ENCODE measurements at regions not wholly inside any gene's neighbourhood (a gene's known extent, or its start where the extent isn't known, plus 50 kb on each side); places are given as distances from the start of the nearest gene placed in this dataset.

DNA sequence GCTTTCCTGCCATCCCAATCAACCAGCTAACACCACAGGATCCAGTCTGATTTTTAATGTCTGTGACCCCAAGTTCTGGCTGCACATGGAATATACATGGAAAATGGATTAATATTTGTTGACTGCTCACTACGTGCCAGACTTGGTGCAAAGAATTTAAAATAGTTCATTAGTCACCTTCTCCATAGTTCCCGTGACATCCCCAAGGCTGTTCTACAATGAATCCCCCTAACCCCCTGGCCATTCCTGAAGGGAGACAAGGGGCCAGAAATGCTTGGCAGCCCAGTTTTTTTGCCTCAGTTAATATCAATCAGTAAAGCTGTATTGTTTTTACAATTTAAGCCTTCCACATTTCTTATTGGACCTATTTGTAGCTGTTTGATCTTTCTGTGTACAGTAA, 71.0 kb upstream of the ST3GAL5 start:
- no peak for TF ChIP-seq CEBPB (IDR thresholded peaks at IDR 0.05)
- no peak for TF ChIP-seq FOSL2 (IDR thresholded peaks at IDR 0.05)
- TF ChIP-seq FOSL2 (CRISPR knock-in tag; IDR thresholded peaks at IDR 0.05), result no peak
- TF ChIP-seq, protein P1, sequence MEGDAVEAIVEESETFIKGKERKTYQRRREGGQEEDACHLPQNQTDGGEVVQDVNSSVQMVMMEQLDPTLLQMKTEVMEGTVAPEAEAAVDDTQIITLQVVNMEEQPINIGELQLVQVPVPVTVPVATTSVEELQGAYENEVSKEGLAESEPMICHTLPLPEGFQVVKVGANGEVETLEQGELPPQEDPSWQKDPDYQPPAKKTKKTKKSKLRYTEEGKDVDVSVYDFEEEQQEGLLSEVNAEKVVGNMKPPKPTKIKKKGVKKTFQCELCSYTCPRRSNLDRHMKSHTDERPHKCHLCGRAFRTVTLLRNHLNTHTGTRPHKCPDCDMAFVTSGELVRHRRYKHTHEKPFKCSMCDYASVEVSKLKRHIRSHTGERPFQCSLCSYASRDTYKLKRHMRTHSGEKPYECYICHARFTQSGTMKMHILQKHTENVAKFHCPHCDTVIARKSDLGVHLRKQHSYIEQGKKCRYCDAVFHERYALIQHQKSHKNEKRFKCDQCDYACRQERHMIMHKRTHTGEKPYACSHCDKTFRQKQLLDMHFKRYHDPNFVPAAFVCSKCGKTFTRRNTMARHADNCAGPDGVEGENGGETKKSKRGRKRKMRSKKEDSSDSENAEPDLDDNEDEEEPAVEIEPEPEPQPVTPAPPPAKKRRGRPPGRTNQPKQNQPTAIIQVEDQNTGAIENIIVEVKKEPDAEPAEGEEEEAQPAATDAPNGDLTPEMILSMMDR (IDR thresholded peaks at IDR 0.05), result no peak
- no peak for TF ChIP-seq EP300 (IDR thresholded peaks at IDR 0.05)
- TF ChIP-seq JUNB (IDR thresholded peaks at IDR 0.05), result no peak
- TF ChIP-seq NR3C1 (IDR thresholded peaks at IDR 0.05), result no peak
- TF ChIP-seq SMC3 (IDR thresholded peaks at IDR 0.05), result no peak
- TF ChIP-seq RCOR1 (IDR thresholded peaks at IDR 0.05; ENCODE audit: low read depth, low read length), result no peak
- TF ChIP-seq, protein P2, sequence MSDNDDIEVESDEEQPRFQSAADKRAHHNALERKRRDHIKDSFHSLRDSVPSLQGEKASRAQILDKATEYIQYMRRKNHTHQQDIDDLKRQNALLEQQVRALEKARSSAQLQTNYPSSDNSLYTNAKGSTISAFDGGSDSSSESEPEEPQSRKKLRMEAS (IDR thresholded peaks at IDR 0.05), result no peak
- TF ChIP-seq PHF8 (IDR thresholded peaks at IDR 0.05; ENCODE audit: borderline replicate concordance, low read depth), result no peak
- no peak for TF ChIP-seq CBX8 (IDR thresholded peaks at IDR 0.05)
- TF ChIP-seq HDAC2 (IDR thresholded peaks at IDR 0.05), result no peak
- no peak for TF ChIP-seq KDM1A (IDR thresholded peaks at IDR 0.05; ENCODE audit: low read depth)
